ENCODE measurements at regions not wholly inside any gene's neighbourhood (a gene's known extent, or its start where the extent isn't known, plus 50 kb on each side); places are given as distances from the start of the nearest gene placed in this dataset.

DNA sequence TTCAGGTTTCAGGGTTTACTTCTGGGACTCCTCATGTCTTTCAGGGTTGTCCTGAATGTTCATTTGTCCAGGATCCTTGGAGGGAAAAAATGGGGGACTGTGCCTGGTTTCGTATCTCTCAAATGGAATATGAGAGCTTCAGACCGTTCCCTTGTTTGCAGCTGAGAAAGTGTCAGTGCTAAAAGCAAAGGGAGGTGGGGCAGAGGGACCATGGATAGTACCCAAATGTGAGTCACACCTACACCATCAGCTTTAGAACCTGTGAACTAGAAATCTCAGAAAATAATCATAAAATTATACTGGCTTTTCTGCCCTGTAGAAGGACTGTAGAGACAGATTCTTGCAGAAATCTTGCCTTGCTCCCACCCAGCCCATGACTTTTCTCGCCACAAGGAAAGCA is 84.3 kb upstream of the TAF11L2 start:
- TF ChIP-seq, protein P1, sequence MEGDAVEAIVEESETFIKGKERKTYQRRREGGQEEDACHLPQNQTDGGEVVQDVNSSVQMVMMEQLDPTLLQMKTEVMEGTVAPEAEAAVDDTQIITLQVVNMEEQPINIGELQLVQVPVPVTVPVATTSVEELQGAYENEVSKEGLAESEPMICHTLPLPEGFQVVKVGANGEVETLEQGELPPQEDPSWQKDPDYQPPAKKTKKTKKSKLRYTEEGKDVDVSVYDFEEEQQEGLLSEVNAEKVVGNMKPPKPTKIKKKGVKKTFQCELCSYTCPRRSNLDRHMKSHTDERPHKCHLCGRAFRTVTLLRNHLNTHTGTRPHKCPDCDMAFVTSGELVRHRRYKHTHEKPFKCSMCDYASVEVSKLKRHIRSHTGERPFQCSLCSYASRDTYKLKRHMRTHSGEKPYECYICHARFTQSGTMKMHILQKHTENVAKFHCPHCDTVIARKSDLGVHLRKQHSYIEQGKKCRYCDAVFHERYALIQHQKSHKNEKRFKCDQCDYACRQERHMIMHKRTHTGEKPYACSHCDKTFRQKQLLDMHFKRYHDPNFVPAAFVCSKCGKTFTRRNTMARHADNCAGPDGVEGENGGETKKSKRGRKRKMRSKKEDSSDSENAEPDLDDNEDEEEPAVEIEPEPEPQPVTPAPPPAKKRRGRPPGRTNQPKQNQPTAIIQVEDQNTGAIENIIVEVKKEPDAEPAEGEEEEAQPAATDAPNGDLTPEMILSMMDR (IDR thresholded peaks at IDR 0.05), result no peak
- no peak for TF ChIP-seq POLR2AphosphoS5 (IDR thresholded peaks at IDR 0.05; ENCODE audit: low read depth, low read length)
- TF ChIP-seq, protein P2, sequence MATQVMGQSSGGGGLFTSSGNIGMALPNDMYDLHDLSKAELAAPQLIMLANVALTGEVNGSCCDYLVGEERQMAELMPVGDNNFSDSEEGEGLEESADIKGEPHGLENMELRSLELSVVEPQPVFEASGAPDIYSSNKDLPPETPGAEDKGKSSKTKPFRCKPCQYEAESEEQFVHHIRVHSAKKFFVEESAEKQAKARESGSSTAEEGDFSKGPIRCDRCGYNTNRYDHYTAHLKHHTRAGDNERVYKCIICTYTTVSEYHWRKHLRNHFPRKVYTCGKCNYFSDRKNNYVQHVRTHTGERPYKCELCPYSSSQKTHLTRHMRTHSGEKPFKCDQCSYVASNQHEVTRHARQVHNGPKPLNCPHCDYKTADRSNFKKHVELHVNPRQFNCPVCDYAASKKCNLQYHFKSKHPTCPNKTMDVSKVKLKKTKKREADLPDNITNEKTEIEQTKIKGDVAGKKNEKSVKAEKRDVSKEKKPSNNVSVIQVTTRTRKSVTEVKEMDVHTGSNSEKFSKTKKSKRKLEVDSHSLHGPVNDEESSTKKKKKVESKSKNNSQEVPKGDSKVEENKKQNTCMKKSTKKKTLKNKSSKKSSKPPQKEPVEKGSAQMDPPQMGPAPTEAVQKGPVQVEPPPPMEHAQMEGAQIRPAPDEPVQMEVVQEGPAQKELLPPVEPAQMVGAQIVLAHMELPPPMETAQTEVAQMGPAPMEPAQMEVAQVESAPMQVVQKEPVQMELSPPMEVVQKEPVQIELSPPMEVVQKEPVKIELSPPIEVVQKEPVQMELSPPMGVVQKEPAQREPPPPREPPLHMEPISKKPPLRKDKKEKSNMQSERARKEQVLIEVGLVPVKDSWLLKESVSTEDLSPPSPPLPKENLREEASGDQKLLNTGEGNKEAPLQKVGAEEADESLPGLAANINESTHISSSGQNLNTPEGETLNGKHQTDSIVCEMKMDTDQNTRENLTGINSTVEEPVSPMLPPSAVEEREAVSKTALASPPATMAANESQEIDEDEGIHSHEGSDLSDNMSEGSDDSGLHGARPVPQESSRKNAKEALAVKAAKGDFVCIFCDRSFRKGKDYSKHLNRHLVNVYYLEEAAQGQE (IDR thresholded peaks at IDR 0.05; ENCODE audit: insufficient read depth in 1 of 2, low read depth in 2 of 2, low read length in 1 of 2), result peak in 1 of 2 experiments; percentile 29; a peak in 1 of 4 replicates
- no peak for TF ChIP-seq TCF7L2 (IDR thresholded peaks at IDR 0.05; ENCODE audit: low read depth, low read length)

Measured in Panc1 (cell line).